HL-60 (cell line): ENCODE measurements at regions not wholly inside any gene's neighbourhood (a gene's known extent, or its start where the extent isn't known, plus 50 kb on each side); places are given as distances from the start of the nearest gene placed in this dataset.

Experiments used
- DNase-seq, 2 experiments: peaks; one replicate each; pipeline ENCODE4 v3.0.0-alpha.2; 2010 to 2020; ENCODE audit warnings: low read depth in 1 of 2, low spot score in 1 of 2
- H3K27ac ChIP-seq: fragments of 250-450 bp; sonication (Bioruptor Pico); replicated peaks from 2 replicates; pipeline ENCODE4 v1.5.1; 2020; ENCODE audit warnings: mild to moderate bottlenecking, moderate library complexity
- H3K27me3 ChIP-seq: fragments of 250-450 bp; sonication (Bioruptor Pico); 2 replicates; pipeline ENCODE4 v1.5.1; 2021; ENCODE audit warnings: mild to moderate bottlenecking, moderate library complexity; ENCODE audit not compliant: insufficient read depth, poor library complexity, severe bottlenecking
- H3K4me3 ChIP-seq: replicated peaks from 2 replicates; pipeline ENCODE4 v1.5.1; 2011; ENCODE audit warnings: mild to moderate bottlenecking, control low read depth, low read length; ENCODE audit not compliant: insufficient read depth
- GABPA ChIP-seq: IDR thresholded peaks from 2 replicates; pipeline ENCODE4 v1.6.1; 2012; ENCODE audit warnings: low read depth
- POLR2AphosphoS5 ChIP-seq: IDR thresholded peaks from 2 replicates; pipeline ENCODE4 v1.6.1; 2012; ENCODE audit warnings: low read depth
- SPI1 ChIP-seq: IDR thresholded peaks from 2 replicates; pipeline ENCODE4 v1.6.1; 2012; ENCODE audit warnings: low read depth, mild to moderate bottlenecking, borderline replicate concordance
- TF ChIP-seq, protein P1 (sequence below): IDR thresholded peaks from one replicate; pipeline ENCODE4 v1.5.1; 2011; ENCODE audit warnings: low read length, control low read depth, inconsistent platforms; ENCODE audit not compliant: insufficient read depth
- TF ChIP-seq, protein P2 (sequence below): IDR thresholded peaks from 2 replicates; pipeline ENCODE4 v1.6.1; 2012; ENCODE audit warnings: low read depth; ENCODE audit not compliant: insufficient replicate concordance

DNA sequence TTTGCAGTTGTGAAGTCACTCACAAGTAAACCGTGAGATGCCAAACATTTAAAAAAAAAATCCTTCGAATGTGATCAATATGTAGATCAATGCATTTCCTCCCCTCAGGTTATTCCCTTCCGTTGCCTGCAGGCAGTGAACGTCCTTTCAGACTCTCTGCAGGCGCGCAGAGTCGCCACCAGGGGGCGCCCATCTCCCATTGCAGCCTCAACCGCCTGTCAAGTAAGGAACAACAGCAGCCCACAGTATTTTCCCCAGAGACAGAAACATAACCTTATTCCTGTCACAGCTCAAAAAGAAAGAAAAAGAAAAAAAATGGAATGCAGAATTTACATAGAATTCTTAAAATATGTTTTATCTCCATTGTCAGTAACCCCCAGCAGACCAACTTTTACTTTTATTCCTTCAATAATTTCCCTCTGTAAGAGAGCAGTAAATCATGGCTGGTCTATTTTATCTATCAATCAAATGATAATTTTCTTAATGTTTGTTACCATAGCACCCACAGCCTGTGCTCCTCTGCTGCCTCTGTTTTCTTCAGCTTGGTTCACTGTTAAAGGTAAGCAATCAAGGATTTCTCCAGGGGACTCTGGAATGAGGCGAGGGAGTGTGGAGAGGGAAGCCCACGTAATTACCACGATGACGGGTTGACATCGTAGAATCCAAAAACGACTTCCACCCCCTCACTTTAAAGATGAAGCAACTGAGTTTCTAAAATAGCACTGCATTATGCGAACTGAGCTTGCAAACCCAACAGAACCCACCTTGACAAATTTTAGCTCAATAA is 637.6 kb upstream of the ARGLU1 start:
- Histone ChIP-seq H3K27ac (no peak overlapping the region), H3K27me3 (no peaks in the 10 kb centered on the region), H3K4me3 (no peak overlapping the region)
- peak; percentile 29 to 62 for DNase-seq
- TF ChIP-seq SPI1: no peak; the same call in 1 of the 2 replicates
- TF ChIP-seq, protein P1, sequence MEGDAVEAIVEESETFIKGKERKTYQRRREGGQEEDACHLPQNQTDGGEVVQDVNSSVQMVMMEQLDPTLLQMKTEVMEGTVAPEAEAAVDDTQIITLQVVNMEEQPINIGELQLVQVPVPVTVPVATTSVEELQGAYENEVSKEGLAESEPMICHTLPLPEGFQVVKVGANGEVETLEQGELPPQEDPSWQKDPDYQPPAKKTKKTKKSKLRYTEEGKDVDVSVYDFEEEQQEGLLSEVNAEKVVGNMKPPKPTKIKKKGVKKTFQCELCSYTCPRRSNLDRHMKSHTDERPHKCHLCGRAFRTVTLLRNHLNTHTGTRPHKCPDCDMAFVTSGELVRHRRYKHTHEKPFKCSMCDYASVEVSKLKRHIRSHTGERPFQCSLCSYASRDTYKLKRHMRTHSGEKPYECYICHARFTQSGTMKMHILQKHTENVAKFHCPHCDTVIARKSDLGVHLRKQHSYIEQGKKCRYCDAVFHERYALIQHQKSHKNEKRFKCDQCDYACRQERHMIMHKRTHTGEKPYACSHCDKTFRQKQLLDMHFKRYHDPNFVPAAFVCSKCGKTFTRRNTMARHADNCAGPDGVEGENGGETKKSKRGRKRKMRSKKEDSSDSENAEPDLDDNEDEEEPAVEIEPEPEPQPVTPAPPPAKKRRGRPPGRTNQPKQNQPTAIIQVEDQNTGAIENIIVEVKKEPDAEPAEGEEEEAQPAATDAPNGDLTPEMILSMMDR: peak; percentile 95

DNA sequence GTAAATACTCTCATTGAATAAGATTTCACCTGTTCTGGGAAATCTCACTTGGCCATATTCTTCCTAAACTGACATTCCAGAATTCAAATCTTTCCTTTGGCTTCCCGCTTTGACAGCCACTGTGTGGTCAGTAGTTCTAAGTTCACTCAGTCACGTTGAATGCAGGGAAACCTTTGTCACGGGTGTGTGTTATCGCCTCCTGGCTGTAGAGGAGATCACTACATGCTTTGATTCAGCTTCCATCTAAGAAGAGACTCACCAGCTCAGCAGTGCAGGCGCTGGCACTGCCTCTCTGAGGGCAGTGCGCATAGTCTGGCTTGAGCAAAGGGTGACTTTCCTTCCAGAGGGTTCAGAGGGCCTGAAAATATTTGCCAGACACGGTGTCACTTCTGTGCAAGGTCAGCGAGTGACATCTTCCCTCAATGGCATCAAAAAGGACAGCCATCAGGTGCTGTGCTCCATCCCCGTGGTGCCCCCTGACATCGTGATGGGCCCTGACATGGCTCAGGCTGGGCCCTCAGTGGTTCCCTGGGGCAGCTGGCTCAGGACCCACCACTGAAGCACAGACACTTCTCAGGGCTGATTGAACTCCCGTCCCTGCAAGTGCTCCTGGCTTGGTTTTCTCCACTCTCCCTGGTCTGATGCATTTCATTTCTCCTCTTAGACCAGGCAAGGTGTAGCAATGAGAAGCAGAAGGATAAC is 635.4 kb upstream of the ARGLU1 start:
- no peak overlapping the region for H3K27ac ChIP-seq
- TF ChIP-seq POLR2AphosphoS5 (no peak), GABPA (no peak), SPI1 (no peak)
- TF ChIP-seq, protein P2, sequence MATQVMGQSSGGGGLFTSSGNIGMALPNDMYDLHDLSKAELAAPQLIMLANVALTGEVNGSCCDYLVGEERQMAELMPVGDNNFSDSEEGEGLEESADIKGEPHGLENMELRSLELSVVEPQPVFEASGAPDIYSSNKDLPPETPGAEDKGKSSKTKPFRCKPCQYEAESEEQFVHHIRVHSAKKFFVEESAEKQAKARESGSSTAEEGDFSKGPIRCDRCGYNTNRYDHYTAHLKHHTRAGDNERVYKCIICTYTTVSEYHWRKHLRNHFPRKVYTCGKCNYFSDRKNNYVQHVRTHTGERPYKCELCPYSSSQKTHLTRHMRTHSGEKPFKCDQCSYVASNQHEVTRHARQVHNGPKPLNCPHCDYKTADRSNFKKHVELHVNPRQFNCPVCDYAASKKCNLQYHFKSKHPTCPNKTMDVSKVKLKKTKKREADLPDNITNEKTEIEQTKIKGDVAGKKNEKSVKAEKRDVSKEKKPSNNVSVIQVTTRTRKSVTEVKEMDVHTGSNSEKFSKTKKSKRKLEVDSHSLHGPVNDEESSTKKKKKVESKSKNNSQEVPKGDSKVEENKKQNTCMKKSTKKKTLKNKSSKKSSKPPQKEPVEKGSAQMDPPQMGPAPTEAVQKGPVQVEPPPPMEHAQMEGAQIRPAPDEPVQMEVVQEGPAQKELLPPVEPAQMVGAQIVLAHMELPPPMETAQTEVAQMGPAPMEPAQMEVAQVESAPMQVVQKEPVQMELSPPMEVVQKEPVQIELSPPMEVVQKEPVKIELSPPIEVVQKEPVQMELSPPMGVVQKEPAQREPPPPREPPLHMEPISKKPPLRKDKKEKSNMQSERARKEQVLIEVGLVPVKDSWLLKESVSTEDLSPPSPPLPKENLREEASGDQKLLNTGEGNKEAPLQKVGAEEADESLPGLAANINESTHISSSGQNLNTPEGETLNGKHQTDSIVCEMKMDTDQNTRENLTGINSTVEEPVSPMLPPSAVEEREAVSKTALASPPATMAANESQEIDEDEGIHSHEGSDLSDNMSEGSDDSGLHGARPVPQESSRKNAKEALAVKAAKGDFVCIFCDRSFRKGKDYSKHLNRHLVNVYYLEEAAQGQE: no peak
- TF ChIP-seq, protein P1: no peak
- DNase-seq: no peak
- H3K27me3 ChIP-seq: no peaks in the 10 kb centered on the region
- H3K4me3 ChIP-seq: no peak overlapping the region

DNA sequence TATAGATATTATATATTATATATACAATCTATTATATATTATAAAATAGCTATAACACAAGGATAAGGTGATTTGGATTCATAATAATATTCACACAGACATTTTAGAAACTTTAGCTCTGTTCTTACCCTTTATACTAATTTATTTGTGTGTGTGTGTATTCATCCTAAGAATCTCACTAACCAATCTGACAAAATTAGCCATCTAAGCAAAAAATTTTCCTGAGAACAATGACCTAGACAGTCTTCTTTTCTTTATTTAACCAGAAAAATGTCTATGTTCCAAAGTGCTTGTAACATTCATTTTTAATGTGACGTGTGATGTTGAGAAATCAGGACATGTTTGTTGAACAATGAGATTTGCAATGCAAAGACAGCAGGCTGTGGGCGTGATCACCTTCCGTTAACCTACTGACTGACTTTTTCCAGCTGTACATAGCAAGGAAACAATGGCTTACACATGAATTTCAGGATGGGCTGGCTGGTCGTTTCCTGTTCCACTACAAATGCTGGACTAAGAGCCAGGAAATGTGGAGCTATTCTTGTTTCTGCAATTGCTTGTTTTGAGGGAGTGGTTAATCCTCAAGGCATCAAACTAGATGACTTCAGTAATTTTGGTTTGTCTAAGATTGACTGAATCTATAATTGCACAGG is 634.6 kb upstream of the ARGLU1 start:
- DNase-seq: no peak

More for the DNA sequence above, 634.6 kb upstream of the ARGLU1 start:
- Histone ChIP-seq H3K27ac (no peak overlapping the region), H3K4me3 (no peak overlapping the region), H3K27me3 (no peaks in the 10 kb centered on the region)
- TF ChIP-seq POLR2AphosphoS5: no peak
- TF ChIP-seq, protein P2: no peak
- TF ChIP-seq SPI1: no peak
- no peak for TF ChIP-seq GABPA
- TF ChIP-seq, protein P1: no peak
